ENCODE measurements at regions not wholly inside any gene's neighbourhood (a gene's known extent, or its start where the extent isn't known, plus 50 kb on each side); places are given as distances from the start of the nearest gene placed in this dataset.

DNA sequence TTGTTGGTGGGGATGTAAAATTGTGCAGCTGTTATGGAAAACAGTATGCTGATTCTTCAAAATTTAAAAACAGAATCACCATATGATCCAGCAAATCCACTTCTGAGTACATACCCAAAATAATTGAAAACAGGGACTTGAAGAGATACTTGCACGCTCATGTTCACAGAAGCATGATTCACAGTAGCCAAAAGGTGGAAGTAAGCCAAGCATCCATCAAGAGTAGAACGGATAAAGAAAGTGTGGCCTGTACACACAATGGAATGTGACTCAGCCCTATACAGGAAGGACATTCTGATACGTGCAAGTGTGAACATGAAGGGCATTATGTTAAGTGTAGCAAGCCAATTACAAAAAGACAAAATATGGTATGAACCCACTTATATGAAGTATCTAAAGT is 696.7 kb upstream of the CELF2 start:
- CTCF ChIA-PET, result no interaction called here
- no peak for DNase-seq (ENCODE audit: extremely low spot score)
- TF ChIP-seq, protein P1, sequence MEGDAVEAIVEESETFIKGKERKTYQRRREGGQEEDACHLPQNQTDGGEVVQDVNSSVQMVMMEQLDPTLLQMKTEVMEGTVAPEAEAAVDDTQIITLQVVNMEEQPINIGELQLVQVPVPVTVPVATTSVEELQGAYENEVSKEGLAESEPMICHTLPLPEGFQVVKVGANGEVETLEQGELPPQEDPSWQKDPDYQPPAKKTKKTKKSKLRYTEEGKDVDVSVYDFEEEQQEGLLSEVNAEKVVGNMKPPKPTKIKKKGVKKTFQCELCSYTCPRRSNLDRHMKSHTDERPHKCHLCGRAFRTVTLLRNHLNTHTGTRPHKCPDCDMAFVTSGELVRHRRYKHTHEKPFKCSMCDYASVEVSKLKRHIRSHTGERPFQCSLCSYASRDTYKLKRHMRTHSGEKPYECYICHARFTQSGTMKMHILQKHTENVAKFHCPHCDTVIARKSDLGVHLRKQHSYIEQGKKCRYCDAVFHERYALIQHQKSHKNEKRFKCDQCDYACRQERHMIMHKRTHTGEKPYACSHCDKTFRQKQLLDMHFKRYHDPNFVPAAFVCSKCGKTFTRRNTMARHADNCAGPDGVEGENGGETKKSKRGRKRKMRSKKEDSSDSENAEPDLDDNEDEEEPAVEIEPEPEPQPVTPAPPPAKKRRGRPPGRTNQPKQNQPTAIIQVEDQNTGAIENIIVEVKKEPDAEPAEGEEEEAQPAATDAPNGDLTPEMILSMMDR (IDR thresholded peaks at IDR 0.05; ENCODE audit: control extremely low read depth, extremely low read depth, low read depth, missing control alignments), result no peak
- POLR2A ChIA-PET, result no interaction called here

DNA sequence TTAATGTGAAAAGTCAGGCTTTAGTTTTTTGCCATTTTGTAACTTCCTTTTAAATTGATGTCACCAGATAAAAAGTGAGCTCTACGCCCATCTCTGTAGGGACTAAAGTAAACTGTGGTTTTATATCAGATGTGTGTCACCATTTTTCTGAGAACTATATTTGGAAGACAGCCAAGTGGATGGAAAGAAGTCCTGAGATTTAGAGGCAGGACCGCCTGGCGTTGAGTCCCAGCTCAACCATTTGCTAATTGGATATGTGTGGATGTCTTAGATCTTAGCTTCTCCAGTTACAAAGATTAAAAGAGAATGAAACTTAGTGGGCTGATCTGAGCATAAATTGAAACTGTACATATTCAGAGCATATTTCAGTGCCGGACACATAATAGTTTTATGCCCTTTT is 691.6 kb upstream of the CELF2 start:
- POLR2A ChIA-PET, result no interaction called here
- no peak for DNase-seq (ENCODE audit: extremely low spot score)
- CTCF ChIA-PET, result interaction anchor here (1.6 kb wide), 1 partner anchor 26 kb away, joined by 3 read pairs; no protein-coding TSS in a partner anchor
- TF ChIP-seq, protein P1 (IDR thresholded peaks at IDR 0.05; ENCODE audit: control extremely low read depth, extremely low read depth, low read depth, missing control alignments), result no peak

DNA sequence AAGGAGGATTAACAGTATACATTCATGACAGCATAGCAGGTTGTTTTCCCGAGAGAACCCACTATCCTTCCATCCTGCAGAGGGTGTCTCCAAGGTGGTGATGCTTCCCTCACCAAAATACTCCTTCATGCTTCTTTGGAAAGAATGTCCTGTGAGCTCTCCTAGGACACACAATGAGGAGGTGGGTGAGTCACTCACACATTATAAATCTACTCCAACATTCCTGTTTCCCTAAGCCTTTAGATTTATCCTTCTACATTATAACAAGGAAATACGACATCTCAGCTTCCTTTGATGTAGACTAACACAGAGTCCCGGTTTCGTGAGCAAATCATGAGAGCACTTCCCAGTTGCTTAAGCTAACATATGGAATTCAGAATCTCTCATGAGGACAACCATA is 689.7 kb upstream of the CELF2 start:
- CTCF ChIA-PET, result no interaction called here
- POLR2A ChIA-PET, result no interaction called here
- DNase-seq (ENCODE audit: extremely low spot score), result no peak
- TF ChIP-seq, protein P1 (IDR thresholded peaks at IDR 0.05; ENCODE audit: control extremely low read depth, extremely low read depth, low read depth, missing control alignments), result no peak

DNA sequence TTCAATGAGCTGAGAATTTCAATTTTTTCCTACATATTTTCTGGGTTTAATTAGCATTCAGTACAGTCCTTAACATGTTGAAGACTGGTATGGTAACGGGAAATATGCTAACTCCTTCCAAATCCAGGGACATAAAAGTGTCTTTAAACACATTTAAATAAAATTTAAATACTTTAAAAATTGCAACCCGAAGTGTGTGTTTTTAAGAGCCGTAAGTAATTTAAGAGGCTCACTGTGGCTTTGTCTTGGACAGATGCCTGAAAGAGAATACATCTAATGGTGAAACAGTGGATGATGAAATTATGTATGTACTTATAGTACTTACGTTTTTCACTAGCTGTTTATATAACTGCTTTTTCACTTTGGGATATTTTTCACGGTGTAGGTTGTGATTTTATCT is 687.3 kb upstream of the CELF2 start:
- CTCF ChIA-PET, result no interaction called here
- TF ChIP-seq, protein P1 (IDR thresholded peaks at IDR 0.05; ENCODE audit: control extremely low read depth, extremely low read depth, low read depth, missing control alignments), result no peak
- POLR2A ChIA-PET, result no interaction called here
- DNase-seq (ENCODE audit: extremely low spot score), result no peak

DNA sequence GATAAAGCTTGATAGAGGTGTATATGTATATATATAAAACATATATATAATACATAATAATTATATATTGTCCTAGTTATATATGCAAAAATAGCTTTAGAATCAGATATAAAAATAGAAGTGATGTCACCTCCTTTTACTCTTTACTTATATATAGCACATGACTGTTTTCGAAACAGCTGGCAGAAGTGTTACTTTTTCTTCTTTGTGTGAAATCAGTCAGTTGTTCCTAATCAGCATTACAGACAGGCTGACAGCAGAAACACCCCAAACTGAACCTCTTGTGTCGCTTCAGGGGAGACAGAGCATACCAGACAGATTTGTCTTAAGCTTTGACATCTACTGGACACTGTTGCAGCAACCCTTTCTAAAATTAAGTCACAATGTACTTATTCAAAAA is 684.9 kb upstream of the CELF2 start:
- TF ChIP-seq, protein P1 (IDR thresholded peaks at IDR 0.05; ENCODE audit: control extremely low read depth, extremely low read depth, low read depth, missing control alignments), result no peak
- ChIA-PET POLR2A (no interaction called here), CTCF (interaction anchor here (1.0 kb wide), 1 partner anchor 21 kb away, joined by 3 read pairs; no protein-coding TSS in a partner anchor)
- DNase-seq (ENCODE audit: extremely low spot score), result peak; percentile 4

DNA sequence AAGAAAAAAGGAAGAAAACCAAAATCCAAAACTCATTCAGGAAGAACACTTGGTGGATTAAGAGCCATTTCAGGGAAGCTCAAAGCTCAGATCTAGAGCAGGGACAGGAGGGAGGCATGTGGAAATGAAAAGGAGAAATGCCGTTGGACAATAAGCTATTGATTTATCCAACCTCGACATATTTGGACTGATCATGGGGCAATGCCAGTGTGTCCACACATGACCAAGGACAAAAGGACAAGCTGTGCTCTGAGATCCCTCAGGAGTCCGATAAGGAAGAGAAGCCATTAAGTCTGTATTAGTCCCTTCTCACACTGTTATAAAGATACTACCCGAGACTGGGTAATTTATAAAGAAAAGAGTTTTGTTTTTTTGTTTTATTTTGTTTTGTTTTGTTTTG is 684.0 kb upstream of the CELF2 start:
- POLR2A ChIA-PET, result no interaction called here
- CTCF ChIA-PET, result interaction anchor here (1.0 kb wide), 1 partner anchor 20 kb away, joined by 3 read pairs; no protein-coding TSS in a partner anchor
- TF ChIP-seq, protein P1 (IDR thresholded peaks at IDR 0.05; ENCODE audit: control extremely low read depth, extremely low read depth, low read depth, missing control alignments), result no peak
- DNase-seq (ENCODE audit: extremely low spot score), result no peak

DNA sequence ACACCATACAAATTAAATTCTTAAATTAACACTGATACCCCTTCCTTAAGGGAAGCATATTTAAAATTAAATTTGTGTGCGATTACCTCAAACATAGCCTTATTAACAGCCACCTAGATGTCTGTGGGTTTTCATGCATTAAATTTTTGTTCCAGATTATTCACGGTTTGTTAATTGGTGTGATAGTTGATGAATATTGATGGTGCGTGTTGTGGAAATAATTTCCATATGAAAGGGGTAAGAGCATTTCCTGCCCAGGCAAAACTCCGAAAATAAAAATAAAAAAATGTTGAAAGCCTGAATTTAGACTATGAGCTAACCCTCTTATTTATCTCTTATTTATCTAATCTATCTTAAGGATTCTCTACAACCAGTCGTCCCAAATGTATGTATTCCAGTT is 679.3 kb upstream of the CELF2 start:
- no peak for DNase-seq (ENCODE audit: extremely low spot score)
- CTCF ChIA-PET, result no interaction called here
- TF ChIP-seq, protein P1 (IDR thresholded peaks at IDR 0.05; ENCODE audit: control extremely low read depth, extremely low read depth, low read depth, missing control alignments), result no peak
- POLR2A ChIA-PET, result no interaction called here
